Neural cell (in vitro differentiated cells): ENCODE measurements at regions not wholly inside any gene's neighbourhood (a gene's known extent, or its start where the extent isn't known, plus 50 kb on each side); places are given as distances from the start of the nearest gene placed in this dataset.

Experiments used
- H2AFZ ChIP-seq: fragments of 200-600, 300-800 bp; sonication (generic), shearing (Covaris generic); 2 replicates; pipeline ENCODE4 v1.6.0; 2014; ENCODE audit warnings: low read depth, mild to moderate bottlenecking, antibody characterized with exemption, low read length, moderate library complexity
- H3F3A ChIP-seq: fragments of 200-600 bp; shearing (Covaris generic); 2 replicates; pipeline ENCODE4 v1.6.1; 2016; ENCODE audit warnings: mild to moderate bottlenecking, moderate library complexity, mixed read lengths, antibody characterized with exemption, low read length; ENCODE audit not compliant: insufficient read depth, poor library complexity, severe bottlenecking
- H3K27ac ChIP-seq: fragments of 200-600, 300-800 bp; sonication (generic), shearing (Covaris generic); 2 replicates; pipeline ENCODE4 v1.5.1; 2014; ENCODE audit warnings: mild to moderate bottlenecking, low read length, moderate library complexity
- H3K27me3 ChIP-seq: fragments of 300-800, 200-600 bp; sonication (generic), shearing (Covaris generic); 2 replicates; pipeline ENCODE4 v1.6.0; 2014; ENCODE audit warnings: mild to moderate bottlenecking, low read depth, low read length, moderate library complexity; ENCODE audit not compliant: insufficient read depth
- H3K36me3 ChIP-seq: fragments of 300-800, 200-600 bp; sonication (generic), shearing (Covaris generic); 2 replicates; pipeline ENCODE4 v1.5.1; 2014; ENCODE audit warnings: mild to moderate bottlenecking, antibody characterized with exemption, low read length, moderate library complexity; ENCODE audit not compliant: insufficient read depth
- H3K4me2 ChIP-seq: fragments of 300-800, 200-600 bp; sonication (generic), shearing (Covaris generic); 2 replicates; pipeline ENCODE4 v1.6.0; 2014; ENCODE audit warnings: mild to moderate bottlenecking, low read length
- H3K4me3 ChIP-seq: fragments of 300-800, 200-600 bp; sonication (generic), shearing (Covaris generic); 2 replicates; pipeline ENCODE4 v1.5.1; 2014; ENCODE audit warnings: mild to moderate bottlenecking, low read length, moderate library complexity
- H3K79me2 ChIP-seq: fragments of 200-600 bp; shearing (Covaris generic); replicated peaks from 2 replicates; pipeline ENCODE4 v1.6.0; 2014; ENCODE audit warnings: mild to moderate bottlenecking, low read length, moderate library complexity; ENCODE audit not compliant: insufficient read depth
- H3K9ac ChIP-seq: fragments of 300-800, 200-600 bp; sonication (generic), shearing (Covaris generic); 2 replicates; pipeline ENCODE4 v1.6.1; 2016; ENCODE audit warnings: mild to moderate bottlenecking, low read length, mixed read lengths
- H3K9me2 ChIP-seq: fragments of 200-600 bp; shearing (Covaris generic); 2 replicates; pipeline ENCODE4 v1.6.1; 2016; ENCODE audit warnings: mild to moderate bottlenecking, low read length, mixed read lengths; ENCODE audit not compliant: insufficient read depth
- H3K9me3 ChIP-seq: fragments of 200-600, 300-800 bp; sonication (generic), shearing (Covaris generic); 2 replicates; pipeline ENCODE4 v1.6.1; 2016; ENCODE audit warnings: mild to moderate bottlenecking, mixed run types, low read length, moderate library complexity, mixed read lengths
- H4K20me1 ChIP-seq: fragments of 200-600 bp; shearing (Covaris generic); 2 replicates; pipeline ENCODE4 v1.6.1; 2016; ENCODE audit warnings: mild to moderate bottlenecking, mixed run types; ENCODE audit not compliant: insufficient read depth
- CTCF ChIP-seq: fragments of 450-650 bp; IDR thresholded peaks from 2 replicates; pipeline ENCODE4 v1.5.1; 2014; ENCODE audit warnings: antibody characterized with exemption, mild to moderate bottlenecking, moderate library complexity; ENCODE audit not compliant: poor library complexity, severe bottlenecking
- EP300 ChIP-seq: fragments of 450-650 bp; conservative IDR thresholded peaks from 2 replicates; pipeline ENCODE4 v1.6.1; 2014; ENCODE audit warnings: antibody characterized with exemption, mild to moderate bottlenecking, moderate library complexity; ENCODE audit not compliant: poor library complexity, severe bottlenecking
- EZH2 ChIP-seq: fragments of 200-600, 300-800 bp; shearing (Covaris generic), sonication (generic); IDR thresholded peaks from 2 replicates; pipeline ENCODE4 v1.6.1; 2014; ENCODE audit warnings: antibody characterized with exemption, low read length, borderline replicate concordance, mild to moderate bottlenecking; ENCODE audit not compliant: insufficient read depth, poor library complexity, severe bottlenecking
- MXI1 ChIP-seq: fragments of 450-650 bp; conservative IDR thresholded peaks from 2 replicates; pipeline ENCODE4 v1.6.1; 2014; ENCODE audit warnings: antibody characterized with exemption, mild to moderate bottlenecking; ENCODE audit not compliant: poor library complexity, severe bottlenecking
- POLR2AphosphoS5 ChIP-seq: IDR thresholded peaks from 2 replicates; pipeline ENCODE4 v1.6.1; 2012
- RAD21 ChIP-seq: fragments of 450-650 bp; conservative IDR thresholded peaks from 2 replicates; pipeline ENCODE4 v1.6.1; 2014; ENCODE audit warnings: antibody characterized with exemption, mild to moderate bottlenecking, moderate library complexity
- REST ChIP-seq: IDR thresholded peaks from 2 replicates; pipeline ENCODE4 v1.6.1; 2012; ENCODE audit warnings: borderline replicate concordance
- SMC3 ChIP-seq: fragments of 450-650 bp; conservative IDR thresholded peaks from 2 replicates; pipeline ENCODE4 v1.6.1; 2014; ENCODE audit warnings: antibody characterized with exemption, mild to moderate bottlenecking, moderate library complexity; ENCODE audit not compliant: poor library complexity
- TAF1 ChIP-seq: IDR thresholded peaks from 2 replicates; pipeline ENCODE4 v1.6.1; 2012; ENCODE audit warnings: low read depth

- Histone ChIP-seq H3F3A (no peaks in the 10 kb centered on the region), H3K4me2 (no peak overlapping the region), H3K79me2 (no peaks in the 10 kb centered on the region), H3K9me2 (no peaks in the 10 kb centered on the region), H3K9me3 (no peaks in the 10 kb centered on the region), H4K20me1 (no peaks in the 10 kb centered on the region), H3K27ac (no peak overlapping the region), H3K9ac (no peak overlapping the region), H3K36me3 (no peaks in the 10 kb centered on the region), H3K27me3 (no peaks in the 10 kb centered on the region), H2AFZ (no peak overlapping the region), H3K4me3 (no peak overlapping the region)
- TF ChIP-seq CTCF (no peak), TAF1 (no peak), EP300 (no peak), REST (no peak), SMC3 (no peak), RAD21 (no peak), MXI1 (no peak), EZH2 (no peak), POLR2AphosphoS5 (no peak)
These were observed 145.6 kb downstream of the ATP23 start for GRCh38 chr12:58086930-58087329.

GRCh38 chr12:58087423-58088127 lies 146.2 kb downstream of the ATP23 start:
- Histone ChIP-seq H2AFZ (no peak overlapping the region), H4K20me1 (no peaks in the 10 kb centered on the region), H3K27ac (no peak overlapping the region), H3K36me3 (no peaks in the 10 kb centered on the region), H3K9me2 (no peaks in the 10 kb centered on the region), H3K4me2 (no peak overlapping the region), H3K9ac (no peak overlapping the region), H3K27me3 (no peaks in the 10 kb centered on the region), H3F3A (no peaks in the 10 kb centered on the region), H3K79me2 (no peaks in the 10 kb centered on the region), H3K9me3 (no peaks in the 10 kb centered on the region), H3K4me3 (no peak overlapping the region)
- TF ChIP-seq MXI1 (no peak), CTCF (no peak)
